ENCODE measurements at regions not wholly inside any gene's neighbourhood (a gene's known extent, or its start where the extent isn't known, plus 50 kb on each side); places are given as distances from the start of the nearest gene placed in this dataset.

DNA sequence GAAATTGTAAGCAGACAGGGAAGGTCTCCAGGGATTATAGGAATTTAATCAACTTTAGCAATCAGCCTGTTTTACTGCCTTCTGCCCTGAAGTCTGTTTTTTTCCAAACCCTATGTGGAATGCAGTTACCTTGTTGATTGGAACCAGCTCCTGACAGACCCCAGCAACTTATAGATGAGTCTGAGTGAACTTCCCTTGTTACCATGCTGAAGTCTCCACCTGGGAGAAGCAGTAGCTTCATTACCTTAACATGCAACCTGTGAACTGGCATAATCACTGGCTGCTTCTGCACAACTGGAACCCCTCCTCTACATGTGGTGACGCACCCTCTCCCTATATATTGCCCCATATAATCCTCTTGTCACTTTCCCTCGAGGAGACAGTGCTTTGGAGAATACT is 226.3 kb upstream of the SPOPL start:
- DNase-seq (ENCODE audit: low read depth): no peak
- no peak overlapping the region for H3K4me3 ChIP-seq (ENCODE audit: low read depth, low read length)
- TF ChIP-seq CTCF (conservative IDR thresholded peaks at IDR 0.05; ENCODE audit: low read depth, low read length): no peak

GRCh38 chr2:138275881-138276280 is 225.7 kb upstream of the SPOPL start:
- no peak for TF ChIP-seq CTCF (conservative IDR thresholded peaks at IDR 0.05; ENCODE audit: low read depth, low read length)
- H3K4me3 ChIP-seq (ENCODE audit: low read depth, low read length): no peak overlapping the region
- DNase-seq (ENCODE audit: low read depth): no peak

GRCh38 chr2:138276339-138276738 is 225.2 kb upstream of the SPOPL start:
- no peak for DNase-seq (ENCODE audit: low read depth)
- no peak for TF ChIP-seq CTCF (conservative IDR thresholded peaks at IDR 0.05; ENCODE audit: low read depth, low read length)
- no peak overlapping the region for H3K4me3 ChIP-seq (ENCODE audit: low read depth, low read length)

- H3K4me3 ChIP-seq (ENCODE audit: low read depth, low read length): no peak overlapping the region
- DNase-seq (ENCODE audit: low read depth): no peak
Observed at GRCh38 chr2:138277062-138277461, 224.5 kb upstream of the SPOPL start.

DNA sequence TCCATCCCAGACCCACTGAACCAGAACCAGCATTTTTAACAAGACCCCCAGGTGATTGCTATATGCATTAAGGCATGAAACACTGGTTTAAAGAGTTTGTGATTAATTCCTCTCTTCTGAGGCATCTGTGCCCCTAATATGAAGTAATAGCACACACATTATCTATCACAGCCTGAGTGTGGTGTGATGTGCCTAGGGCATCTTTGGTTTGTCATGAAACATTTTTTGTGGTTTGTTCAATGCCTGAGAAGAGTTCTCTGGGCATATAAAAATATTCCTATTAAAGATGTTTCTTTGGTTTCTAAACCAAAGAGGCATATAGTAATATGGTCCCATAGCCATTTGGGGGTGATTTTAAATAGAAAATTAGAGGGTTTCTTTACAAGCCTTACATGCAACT is 221.7 kb upstream of the SPOPL start:
- DNase-seq (ENCODE audit: low read depth): no peak
- no peak overlapping the region for H3K4me3 ChIP-seq (ENCODE audit: low read depth, low read length)
- no peak for TF ChIP-seq CTCF (conservative IDR thresholded peaks at IDR 0.05; ENCODE audit: low read depth, low read length)

More at GRCh38 chr2:138277062-138277461, 224.5 kb upstream of the SPOPL start:
- TF ChIP-seq CTCF (conservative IDR thresholded peaks at IDR 0.05; ENCODE audit: low read depth, low read length): no peak

DNA sequence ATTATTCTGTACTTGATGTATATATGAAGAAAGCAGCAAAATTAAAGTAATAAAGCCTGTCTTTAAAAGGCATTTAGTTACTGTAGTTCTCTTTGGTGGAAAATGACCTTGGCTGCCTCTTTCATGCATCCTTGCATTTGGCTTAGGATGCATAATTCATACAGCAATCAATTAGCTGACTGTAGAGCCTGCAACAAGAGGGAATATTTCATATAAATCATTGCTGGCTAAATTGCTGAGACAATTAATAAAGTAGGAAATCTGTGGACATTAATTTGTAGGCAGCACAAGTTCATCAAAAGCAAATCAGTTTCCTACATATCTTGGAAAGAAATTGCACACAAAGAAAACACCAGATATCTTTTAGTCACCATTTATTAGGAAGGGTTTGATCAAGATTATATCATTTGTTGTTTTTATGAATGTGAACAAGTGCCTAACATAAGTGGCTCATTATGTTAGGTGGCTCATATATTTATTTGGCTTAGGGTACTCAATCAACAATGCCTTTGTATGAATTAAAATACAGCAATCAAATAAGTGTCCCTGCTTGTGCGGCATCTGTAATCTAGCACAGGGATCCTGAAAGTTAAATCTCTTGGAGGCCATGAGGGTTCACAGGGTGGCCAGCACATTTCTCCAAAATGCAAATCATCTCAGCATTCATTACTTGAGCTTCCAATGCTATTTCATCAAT is 220.4 kb upstream of the SPOPL start:
- TF ChIP-seq CTCF (conservative IDR thresholded peaks at IDR 0.05; ENCODE audit: low read depth, low read length): no peak
- DNase-seq (ENCODE audit: low read depth): no peak
- H3K4me3 ChIP-seq (ENCODE audit: low read depth, low read length): no peak overlapping the region

GRCh38 chr2:138282014-138282672 is 219.4 kb upstream of the SPOPL start:
- no peak for TF ChIP-seq CTCF (conservative IDR thresholded peaks at IDR 0.05; ENCODE audit: low read depth, low read length)
- DNase-seq (ENCODE audit: low read depth): no peak
- H3K4me3 ChIP-seq (ENCODE audit: low read depth, low read length): no peak overlapping the region
